ENCODE measurements at regions not wholly inside any gene's neighbourhood (a gene's known extent, or its start where the extent isn't known, plus 50 kb on each side); places are given as distances from the start of the nearest gene placed in this dataset.

GRCh38 chr2:173773076-173773475 lies 192.1 kb downstream of the SP3 start:
- TF ChIP-seq CTCF (IDR thresholded peaks at IDR 0.05; ENCODE audit: insufficient read depth, low read length, poor library complexity, severe bottlenecking) (no peak), EZH2phosphoT487 (conservative IDR thresholded peaks at IDR 0.05; ENCODE audit: low read length) (no peak)
- no peaks in the 10 kb centered on the region for H3F3A ChIP-seq (ENCODE audit: insufficient read depth)

DNA sequence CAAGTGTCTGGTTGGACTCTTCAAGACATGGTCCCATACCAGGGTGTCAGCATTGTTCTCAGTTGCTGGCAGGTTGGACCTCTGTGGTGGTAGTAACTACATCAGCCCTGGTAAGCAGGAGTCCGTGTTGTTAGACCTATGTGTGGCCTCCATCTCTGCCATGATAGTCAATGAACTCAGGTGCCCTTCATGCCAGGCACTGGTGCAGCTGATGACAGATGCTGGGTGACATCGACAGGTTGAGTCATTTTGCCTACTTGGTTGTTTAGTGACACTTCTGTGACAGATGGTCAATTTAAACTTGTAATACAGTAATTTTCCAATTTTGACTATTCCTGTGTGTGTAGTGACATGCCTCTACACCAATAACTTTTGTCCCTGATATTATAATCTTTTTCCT lies 189.7 kb downstream of the SP3 start:
- TF ChIP-seq EZH2phosphoT487 (conservative IDR thresholded peaks at IDR 0.05; ENCODE audit: low read length) (no peak), CTCF (IDR thresholded peaks at IDR 0.05; ENCODE audit: insufficient read depth, low read length, poor library complexity, severe bottlenecking) (no peak)
- no peak overlapping the region for H3K4me2 ChIP-seq (ENCODE audit: low read depth, low read length, poor library complexity, severe bottlenecking)
- H3K9me2 ChIP-seq (replicated peaks; ENCODE audit: insufficient read depth, low read length), result no peaks in the 10 kb centered on the region
- no peak overlapping the region for H3K27ac ChIP-seq (ENCODE audit: low read depth, low read length)
- no peaks in the 10 kb centered on the region for H3K79me2 ChIP-seq (ENCODE audit: insufficient read depth, low read length)
- H4K20me1 ChIP-seq (ENCODE audit: low read depth, low read length), result no peaks in the 10 kb centered on the region
- H3K27me3 ChIP-seq (ENCODE audit: low read length), result no peaks in the 10 kb centered on the region
- H3K9me3 ChIP-seq (ENCODE audit: insufficient read depth, low read length), result no peaks in the 10 kb centered on the region
- H3K9ac ChIP-seq (ENCODE audit: low read length), result no peak overlapping the region
- no peak overlapping the region for H3K4me3 ChIP-seq (ENCODE audit: insufficient read depth, low read length, poor library complexity, severe bottlenecking)
- no peaks in the 10 kb centered on the region for H3F3A ChIP-seq (ENCODE audit: insufficient read depth)
- no peaks in the 10 kb centered on the region for H3K36me3 ChIP-seq (ENCODE audit: low read length)
- H2AFZ ChIP-seq (ENCODE audit: low read depth, low read length, severe bottlenecking), result no peak overlapping the region

More at GRCh38 chr2:173773076-173773475, 192.1 kb downstream of the SP3 start:
- H3K36me3 ChIP-seq (ENCODE audit: low read length), result no peaks in the 10 kb centered on the region
- H3K27ac ChIP-seq (ENCODE audit: low read depth, low read length), result no peak overlapping the region
- H3K79me2 ChIP-seq (ENCODE audit: insufficient read depth, low read length), result no peaks in the 10 kb centered on the region
- no peaks in the 10 kb centered on the region for H3K27me3 ChIP-seq (ENCODE audit: low read length)
- H3K9me3 ChIP-seq (ENCODE audit: insufficient read depth, low read length), result no peaks in the 10 kb centered on the region
- H3K4me2 ChIP-seq (ENCODE audit: low read depth, low read length, poor library complexity, severe bottlenecking), result no peak overlapping the region
- no peaks in the 10 kb centered on the region for H3K9me2 ChIP-seq (replicated peaks; ENCODE audit: insufficient read depth, low read length)
- no peak overlapping the region for H2AFZ ChIP-seq (ENCODE audit: low read depth, low read length, severe bottlenecking)
- H3K4me3 ChIP-seq (ENCODE audit: insufficient read depth, low read length, poor library complexity, severe bottlenecking), result no peak overlapping the region
- no peak overlapping the region for H3K9ac ChIP-seq (ENCODE audit: low read length)
- H4K20me1 ChIP-seq (ENCODE audit: low read depth, low read length), result no peaks in the 10 kb centered on the region

DNA sequence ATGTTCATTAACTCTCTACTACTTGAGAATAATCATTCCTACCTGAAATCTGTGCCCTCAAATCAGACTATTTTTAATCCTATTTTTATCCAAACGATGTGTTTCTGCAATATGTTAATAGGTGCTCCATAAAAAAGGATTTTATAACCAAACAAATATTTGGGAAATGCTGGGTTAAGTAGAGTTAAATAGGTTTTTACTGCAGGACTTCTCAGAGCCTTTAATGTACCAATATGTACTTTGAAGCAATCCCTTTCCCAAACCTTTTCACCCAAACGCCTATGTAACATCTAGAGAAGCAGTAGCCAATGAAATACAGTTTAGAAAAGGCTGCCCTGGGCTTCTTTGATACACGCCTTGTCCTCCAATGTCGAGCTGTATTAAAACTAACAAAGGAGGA lies 182.5 kb downstream of the SP3 start:
- no peak overlapping the region for H3K4me3 ChIP-seq (ENCODE audit: insufficient read depth, low read length, poor library complexity, severe bottlenecking)
- no peaks in the 10 kb centered on the region for H3K27me3 ChIP-seq (ENCODE audit: low read length)
- TF ChIP-seq CTCF (IDR thresholded peaks at IDR 0.05; ENCODE audit: insufficient read depth, low read length, poor library complexity, severe bottlenecking) (no peak), EZH2phosphoT487 (conservative IDR thresholded peaks at IDR 0.05; ENCODE audit: low read length) (no peak)
- no peak overlapping the region for H3K4me2 ChIP-seq (ENCODE audit: low read depth, low read length, poor library complexity, severe bottlenecking)
- H3K9ac ChIP-seq (ENCODE audit: low read length), result no peak overlapping the region
- H3K79me2 ChIP-seq (ENCODE audit: insufficient read depth, low read length), result no peaks in the 10 kb centered on the region
- no peak overlapping the region for H3K27ac ChIP-seq (ENCODE audit: low read depth, low read length)
- H3K9me2 ChIP-seq (replicated peaks; ENCODE audit: insufficient read depth, low read length), result no peaks in the 10 kb centered on the region
- no peaks in the 10 kb centered on the region for H3F3A ChIP-seq (ENCODE audit: insufficient read depth)
- no peaks in the 10 kb centered on the region for H4K20me1 ChIP-seq (ENCODE audit: low read depth, low read length)
- H3K9me3 ChIP-seq (ENCODE audit: insufficient read depth, low read length), result no peaks in the 10 kb centered on the region
- no peak overlapping the region for H2AFZ ChIP-seq (ENCODE audit: low read depth, low read length, severe bottlenecking)
- no peaks in the 10 kb centered on the region for H3K36me3 ChIP-seq (ENCODE audit: low read length)
